Suppressor macrophage (primary cell): ENCODE measurements at regions not wholly inside any gene's neighbourhood (a gene's known extent, or its start where the extent isn't known, plus 50 kb on each side); places are given as distances from the start of the nearest gene placed in this dataset.
"Not testable (repeated sequence)": the region's sequence is repeated elsewhere in the genome, so short reads cannot be mapped to it uniquely, and the experiment has no call there.

Experiments used
- DNase-seq, 4 experiments: peaks; one replicate each; pipeline ENCODE4 v3.0.0-alpha.2; 2020 to 2022

DNA sequence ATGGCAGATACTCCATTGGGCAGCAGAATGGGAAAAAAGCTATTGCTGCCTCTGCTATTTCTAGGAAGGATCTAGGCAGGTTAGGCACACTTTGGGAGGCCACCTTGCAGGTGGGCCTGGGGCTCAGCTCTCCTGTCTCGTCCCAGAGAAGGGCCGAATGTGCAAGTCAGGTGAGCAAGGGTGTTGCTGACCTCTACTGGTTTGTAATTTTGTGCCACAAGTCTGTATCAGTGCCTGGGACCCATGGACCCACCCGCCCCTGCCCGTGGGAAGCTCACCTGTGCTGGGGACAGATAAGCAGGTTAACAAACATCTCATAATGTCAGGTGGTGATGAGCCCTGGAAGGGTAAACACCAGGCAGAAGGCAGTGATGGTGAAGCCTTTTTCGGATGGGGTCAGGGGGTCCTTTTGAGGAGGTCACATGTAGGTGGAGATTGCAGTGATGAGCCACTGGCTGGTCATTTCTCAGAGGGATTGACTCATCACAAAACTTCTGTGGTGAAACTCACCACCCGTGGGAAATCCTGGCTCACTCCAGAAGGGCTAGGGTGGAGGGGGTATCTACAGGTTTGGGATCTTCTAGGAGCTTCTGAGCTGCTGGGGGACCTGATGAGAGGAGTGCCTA lies 161.3 kb downstream of the KLF13 start:
- DNase-seq = peak; percentile 10 to 57 (median 50)

DNA sequence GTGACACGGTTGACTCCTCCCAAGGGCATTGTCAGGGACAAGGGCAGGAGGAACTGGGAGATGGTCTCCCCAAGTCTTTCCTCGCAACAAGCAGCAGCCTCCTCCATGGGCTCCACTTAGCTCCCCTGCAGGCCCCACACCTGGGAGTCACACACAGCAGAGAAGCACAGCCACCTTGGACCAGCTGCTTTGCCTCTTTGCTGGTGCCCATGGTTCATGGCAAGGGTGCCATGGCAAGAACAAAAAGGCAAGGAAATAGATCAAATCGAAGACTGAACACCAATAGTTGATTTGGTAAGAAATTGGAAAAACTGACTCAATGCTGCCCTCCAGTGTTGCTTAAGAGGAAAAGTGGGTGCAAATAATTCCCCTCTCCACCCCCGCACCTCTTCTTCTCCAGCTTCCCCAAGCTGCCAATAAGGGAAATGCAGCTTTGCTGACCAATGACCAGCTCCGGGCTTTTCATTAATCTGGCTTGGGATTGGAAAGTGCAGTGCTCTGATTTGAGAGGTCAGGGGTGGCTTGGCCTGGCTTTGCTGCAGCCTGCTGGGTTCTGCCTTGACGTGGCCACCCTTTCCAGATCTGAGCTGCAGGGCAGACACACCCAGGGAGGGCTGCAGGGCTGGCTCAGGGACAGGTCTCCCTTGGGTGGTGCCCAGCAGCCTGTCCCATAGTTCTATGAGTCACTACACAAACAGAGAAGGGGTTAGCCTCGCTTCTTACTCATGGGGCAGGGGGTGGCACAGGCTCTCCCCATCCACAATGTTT lies 162.0 kb downstream of the KLF13 start:
- peak; percentile 86 to 93 (median 91) for DNase-seq

DNA sequence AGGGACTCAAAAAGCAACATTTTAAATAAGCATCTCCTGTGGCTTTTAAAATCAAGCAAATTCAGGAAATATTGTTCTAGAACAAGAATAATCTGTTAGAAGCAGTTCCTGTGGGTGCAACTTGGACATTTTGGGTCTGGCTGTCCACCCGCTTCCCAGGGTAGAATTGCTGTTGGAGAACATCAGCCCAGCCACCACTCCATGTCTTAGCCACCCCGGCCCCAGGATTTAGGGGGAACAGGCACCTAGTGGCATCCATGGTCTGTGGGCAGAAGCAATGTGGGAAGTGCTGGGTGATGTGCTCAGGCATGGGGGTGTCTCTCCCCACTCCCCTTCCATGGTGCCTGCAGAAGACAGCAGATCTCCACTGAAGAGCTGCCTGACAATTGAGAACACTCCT lies 162.6 kb downstream of the KLF13 start:
- no peak for DNase-seq

DNA sequence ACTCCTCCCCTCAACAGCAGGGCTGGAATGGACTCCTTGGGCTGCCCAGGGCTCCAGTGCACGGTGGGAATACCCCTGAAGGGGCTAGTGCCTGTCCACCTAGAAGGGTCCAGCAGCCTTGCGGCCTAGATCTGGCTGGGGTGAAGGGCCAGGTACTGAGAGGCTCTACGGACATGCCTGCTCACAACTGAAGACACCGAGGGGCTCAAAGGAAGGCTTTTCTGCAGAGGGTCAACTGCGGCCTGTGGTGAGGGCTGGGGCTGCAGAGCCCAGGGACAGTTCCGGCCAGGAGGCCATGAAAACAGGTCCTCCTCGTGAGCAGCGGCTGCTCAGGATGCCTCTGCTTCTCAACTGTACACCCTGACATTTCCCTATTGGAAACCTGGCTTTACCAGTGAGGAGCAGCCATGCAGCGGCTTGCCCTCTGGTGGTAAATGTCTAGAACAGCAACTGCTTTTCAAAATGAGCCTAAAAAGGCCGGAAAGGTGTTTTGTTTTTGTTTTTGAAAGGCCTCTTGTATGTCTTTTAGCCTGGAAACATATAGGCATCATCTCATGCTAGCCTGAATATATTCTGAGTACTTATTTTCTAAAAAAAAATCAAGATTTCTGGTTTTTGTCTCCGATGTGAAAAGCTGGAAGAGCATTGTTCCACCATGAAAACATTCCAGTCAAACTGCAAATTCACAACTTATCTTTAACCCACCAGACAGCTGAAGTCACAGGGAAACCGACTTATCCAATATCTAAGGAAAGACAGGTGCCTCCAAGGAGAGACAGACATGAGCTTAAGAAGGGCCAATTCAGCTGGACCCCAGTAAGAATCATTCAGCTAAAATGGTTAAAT lies 163.4 kb downstream of the KLF13 start:
- peak; percentile 48 to 87 (median 76) for DNase-seq

DNA sequence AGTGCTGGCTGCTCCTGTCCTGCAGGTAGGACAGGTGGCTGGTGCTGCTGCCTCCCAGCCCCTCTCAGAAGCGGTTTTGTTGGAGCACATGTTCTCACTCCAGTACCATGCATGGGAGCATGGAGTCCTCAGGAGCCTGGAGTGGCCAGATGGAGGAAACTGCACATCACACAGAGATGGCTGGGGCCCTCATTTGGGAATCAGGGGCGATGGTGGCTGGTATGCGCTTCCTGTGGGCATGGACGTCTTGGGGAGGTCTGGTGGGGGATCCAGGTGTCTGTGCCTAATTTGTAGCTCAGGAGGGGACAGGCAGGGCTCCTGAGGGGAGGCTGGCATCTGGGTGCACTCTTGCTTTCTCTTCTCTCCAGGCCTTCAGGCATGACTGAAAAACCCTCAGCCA lies 168.2 kb downstream of the KLF13 start:
- no peak for DNase-seq

DNA sequence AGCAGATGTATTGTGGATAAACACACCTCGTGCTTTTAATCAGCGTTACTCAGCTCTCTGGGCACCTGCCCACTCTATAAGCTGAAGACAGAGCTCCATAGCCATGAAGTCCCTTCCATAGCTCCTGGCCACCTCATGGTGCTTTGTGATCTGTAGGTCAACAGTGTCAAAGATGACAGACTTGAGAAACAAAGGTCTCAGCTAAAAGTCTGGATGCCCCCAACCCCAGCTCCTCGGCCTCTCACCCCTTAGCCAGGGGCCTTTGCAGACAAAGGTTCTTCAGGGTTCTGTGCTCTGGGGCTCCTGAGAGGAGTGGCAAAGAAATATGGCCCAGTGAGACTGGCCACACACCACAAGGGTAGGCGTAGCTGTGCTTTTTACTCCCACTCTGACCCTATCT lies 168.6 kb downstream of the KLF13 start:
- no peak for DNase-seq

DNA sequence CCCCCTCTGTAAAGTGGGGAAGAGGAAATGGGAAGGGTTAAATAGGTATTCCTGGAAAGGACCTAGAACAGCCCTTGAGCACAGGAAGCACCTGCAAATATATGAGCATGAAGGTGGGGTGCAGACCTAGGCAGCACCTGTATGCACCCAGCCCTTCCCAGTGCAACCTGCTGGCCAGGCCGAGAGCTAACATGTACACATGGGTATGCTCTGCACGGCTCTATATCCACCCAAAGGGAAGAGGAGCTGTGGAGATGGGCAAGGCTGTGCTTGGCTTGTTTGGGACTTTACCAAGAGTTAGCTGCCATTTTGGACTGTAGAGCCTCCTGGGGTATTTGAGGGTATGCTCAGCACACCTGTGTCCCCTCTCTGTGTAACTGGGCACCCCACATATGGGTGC lies 171.2 kb downstream of the KLF13 start:
- DNase-seq = no peak

DNA sequence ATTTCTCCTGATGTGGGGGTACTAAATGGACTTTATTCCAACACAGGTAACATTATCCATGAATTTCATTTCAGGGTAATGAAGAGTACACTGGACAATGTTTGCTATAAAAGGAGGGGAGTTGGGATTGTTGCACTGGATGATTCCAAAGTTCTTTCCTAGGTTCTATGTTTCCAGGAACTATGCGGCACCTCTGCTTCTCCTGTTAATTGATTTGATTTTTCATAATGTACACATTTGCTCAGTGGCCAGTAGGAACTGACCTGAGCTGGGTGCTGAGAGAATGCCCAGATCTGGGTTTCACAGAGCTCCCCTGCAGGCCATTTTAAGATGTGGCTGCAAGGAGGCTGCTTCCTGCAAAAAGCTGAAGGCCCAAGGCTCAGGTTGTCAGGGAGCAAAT lies 171.7 kb downstream of the KLF13 start:
- no peak for DNase-seq

DNA sequence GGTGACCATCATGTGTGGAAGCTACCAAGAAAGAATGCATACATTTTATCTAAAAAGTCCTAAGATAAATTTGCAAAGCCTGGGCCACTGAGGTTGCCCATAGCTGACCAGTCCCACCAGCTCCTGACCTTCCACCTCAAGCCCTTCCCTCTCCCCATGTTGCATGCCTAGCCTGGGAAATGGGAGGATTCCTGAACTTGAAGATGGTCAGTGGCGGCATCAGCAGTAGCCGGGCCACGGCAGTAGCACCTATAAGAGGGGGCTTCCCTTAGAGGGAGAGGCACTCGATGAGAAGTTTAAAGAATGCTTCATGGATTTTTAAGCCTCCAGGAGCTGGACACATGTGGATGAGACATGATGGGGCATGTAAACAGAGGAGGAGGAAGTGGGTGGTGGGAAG lies 172.1 kb downstream of the KLF13 start:
- DNase-seq = no peak

DNA sequence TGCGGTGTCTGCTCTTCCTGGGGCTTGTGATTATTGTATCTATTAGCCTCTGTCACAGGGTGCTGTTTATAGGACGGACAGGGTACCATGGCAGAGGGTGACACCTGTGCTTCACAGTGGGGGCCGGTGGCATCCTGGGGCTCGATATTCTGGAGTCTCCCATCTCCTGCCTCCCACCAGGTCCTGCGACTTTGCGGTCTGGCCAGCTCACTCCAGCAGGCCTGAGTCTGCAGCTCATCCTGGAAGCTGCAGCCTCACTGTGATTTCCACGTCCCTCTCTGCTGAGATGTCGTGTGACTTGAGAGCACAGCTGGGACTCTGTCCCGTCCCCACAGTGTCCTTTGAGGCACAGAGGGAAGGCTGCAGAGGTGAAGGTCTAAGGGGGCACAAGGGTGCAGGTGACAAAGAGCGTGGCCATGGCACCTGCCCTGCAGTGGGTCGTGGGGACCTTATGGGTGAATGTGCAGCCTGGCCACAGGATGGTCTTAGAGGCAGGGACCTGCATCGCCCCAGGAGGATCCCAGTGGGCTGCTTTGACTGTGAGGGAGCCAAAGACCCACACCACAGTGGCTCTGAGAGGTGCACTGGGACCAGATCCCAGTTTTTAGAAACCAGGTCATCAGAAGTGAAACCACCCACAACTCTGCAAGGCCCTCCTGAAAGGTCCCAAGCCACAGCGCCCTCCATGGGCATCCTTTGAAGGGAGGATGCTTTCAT lies 172.8 kb downstream of the KLF13 start:
- DNase-seq = no peak

DNA sequence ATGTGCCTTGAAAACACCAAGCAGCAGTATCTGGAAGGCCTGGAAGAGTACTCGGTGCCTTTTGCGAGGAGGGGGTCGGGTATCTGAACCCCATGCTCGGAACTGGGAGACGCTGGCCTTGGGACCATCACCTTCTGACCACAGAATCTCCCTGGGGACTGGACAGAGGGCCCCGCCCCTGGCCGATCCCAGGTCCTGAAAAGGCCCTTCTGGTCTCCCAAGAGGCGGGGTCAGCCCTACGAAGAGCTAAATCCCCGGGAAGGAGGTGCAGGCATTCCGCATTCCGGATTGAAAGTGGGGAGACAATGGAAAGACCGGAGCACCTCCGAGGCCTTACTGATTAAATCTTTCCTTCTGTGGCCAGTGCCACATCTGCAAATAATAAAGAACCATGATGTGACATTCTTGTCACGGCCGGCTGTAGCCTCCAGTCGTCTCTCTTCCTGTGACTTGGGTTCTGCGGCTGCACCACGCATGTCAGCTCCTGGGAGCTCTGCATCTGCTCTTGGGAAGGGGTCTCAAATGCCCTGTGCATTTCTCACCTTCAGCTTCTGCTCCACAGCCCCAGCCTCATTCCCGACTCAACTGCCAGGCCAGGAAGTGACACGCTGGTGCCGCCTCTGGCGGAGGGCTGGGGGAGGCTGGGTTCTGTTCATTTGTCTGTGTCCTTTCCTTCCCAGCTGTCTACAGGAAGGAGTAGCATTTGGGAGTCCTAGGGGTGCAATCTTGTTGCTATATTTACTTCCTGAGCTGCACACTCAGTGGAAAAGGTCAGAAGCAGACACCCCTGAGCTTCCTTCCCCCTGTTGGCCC lies 173.5 kb downstream of the KLF13 start:
- peak in 1 of 4 experiments; percentile 8 for DNase-seq

DNA sequence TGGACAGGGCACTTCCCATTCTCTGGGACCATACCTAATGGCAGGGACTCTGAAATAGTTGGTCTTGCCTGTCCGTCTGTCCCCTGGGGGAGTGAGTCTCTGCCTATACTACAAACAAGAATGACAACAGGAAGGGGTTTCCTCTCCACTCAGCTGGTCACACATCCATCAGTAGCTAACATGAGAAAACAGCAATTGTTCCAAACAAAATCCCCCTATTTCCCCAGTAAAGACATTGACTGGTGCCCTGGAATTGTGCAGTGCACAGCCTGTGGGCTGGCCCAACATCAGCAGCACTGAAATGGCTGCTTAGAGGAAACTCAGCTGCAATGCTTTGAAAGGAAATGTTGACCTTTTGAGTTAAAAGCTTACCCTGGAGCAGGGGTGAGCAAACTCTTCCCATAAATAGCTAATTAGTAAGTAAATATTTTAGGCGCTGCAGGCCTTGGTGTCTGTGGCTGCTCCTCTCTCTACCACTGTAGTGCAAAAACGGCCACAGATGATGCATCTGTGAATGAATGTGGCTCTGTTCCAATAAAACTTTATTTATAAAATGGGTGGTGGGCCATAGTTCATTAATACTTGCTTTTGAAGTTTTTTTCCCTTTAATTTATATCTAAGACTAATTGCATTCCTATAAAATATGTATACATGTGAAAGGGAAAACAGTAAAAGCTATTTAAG lies 174.3 kb downstream of the KLF13 start:
- peak in 1 of 4 experiments; percentile 40 for DNase-seq

DNA sequence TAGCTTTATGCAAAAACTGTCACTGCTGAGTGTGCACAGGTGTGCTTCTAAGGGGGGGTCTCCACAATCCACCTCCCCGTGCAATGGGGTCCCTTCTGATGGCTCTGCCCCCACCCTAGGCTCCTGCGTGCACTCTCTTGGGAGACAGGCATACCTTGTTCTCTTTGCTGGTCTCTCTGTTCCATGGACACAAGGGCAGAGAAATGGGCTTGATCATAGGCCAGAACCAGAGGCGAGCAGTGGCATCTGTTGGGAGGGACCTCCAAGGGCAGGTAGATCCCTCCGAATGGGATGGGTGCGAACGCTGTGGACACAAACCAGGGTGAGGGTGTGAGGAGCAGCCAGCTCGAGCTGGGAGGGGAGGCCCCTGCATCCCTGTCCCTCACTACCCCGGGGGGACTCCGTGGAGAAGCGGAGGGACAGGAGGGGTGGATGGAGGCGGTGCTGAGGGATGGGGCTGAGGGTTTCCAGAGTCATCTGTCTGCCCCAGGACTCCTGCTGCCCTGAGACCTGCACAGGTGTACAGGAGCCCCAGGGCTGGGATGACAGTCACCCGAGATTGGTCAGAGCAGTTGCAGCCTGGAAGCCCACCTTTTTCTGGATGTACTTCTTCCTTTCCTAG lies 175.0 kb downstream of the KLF13 start:
- no peak for DNase-seq

DNA sequence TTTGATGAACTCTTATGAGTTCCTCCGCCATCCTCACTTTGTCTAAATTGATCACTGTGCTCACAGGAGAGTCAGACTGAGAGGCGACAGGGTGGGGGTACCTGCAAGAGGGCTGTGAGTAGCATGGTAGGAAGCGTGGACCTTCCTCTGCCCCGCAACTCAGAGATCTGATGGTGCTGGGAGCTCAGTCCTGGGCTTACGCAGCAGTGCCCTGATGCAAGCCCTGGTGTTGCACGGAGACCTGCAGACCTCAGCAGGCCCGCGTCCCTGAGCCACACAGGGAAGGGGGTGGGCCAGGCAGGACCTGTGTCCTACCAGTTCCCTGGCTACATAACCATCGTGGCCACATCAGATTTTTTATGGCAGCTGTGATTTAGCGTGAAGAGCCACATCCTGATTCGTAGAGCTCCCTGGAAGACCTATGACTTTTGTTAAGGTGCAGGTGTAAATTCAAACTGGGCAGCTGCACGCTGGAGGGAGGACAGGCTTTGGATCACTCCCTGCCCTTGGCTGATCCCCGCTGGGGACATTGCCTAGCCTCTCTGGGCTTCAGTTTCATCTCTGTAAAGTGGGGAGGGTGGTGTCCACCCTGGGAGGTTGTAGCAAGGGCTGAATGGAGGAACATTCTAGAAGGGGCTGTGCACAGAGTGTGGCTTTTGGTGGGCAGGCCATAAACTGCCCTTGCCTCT lies 176.1 kb downstream of the KLF13 start:
- no peak for DNase-seq

DNA sequence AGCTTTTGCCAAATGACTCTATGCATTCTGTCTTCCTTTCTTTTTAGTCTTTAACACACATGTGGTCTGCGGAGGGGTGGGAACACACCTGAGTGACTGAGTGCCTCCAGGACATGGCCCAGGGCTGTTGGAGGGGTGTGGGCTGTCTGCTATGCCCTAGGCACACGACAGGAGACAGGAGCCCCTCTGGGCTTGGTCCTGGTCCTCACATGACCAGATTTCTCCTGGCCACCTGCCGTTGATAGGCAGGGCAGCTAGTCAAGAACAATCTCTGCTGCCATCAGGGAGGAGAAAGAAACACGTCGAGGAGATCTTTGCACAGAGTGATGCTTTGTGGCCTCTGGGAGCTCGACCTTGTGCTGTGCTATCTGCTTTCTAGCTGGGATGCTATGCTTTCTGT lies 176.6 kb downstream of the KLF13 start:
- DNase-seq = no peak

DNA sequence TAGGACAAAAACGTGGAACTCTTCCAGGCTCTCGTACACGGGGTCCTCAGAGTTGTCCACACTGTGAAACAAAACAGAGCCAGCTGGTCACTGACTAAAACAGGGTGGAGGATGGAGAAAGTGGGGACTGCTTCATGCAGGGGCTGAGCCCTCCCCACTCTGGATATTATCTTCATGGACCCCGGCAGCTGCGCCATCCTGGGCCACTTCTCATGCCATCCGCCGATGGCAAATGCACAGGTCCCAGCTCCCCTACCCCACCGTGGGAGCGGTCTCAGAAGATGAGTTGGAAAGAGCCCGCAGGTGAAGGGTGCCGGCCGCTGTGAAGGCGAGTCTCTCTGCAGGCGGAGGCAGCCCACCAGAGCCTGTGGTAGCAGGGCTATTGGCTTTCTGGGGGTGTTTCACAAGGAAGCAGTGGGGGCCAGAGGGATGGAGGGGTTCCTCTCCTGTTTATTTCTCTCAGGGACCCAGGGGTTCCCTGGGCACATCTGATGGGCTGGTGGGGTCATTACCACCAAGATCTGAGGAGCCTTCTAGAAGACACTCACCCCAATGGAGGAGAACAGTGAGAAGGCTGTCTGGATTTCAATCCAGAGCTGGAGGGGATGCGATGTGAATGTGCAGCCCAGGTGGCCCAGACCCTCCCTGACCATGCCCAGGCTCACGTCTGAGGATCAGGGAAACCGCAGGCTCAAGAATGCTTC lies 177.3 kb downstream of the KLF13 start:
- no peak for DNase-seq

DNA sequence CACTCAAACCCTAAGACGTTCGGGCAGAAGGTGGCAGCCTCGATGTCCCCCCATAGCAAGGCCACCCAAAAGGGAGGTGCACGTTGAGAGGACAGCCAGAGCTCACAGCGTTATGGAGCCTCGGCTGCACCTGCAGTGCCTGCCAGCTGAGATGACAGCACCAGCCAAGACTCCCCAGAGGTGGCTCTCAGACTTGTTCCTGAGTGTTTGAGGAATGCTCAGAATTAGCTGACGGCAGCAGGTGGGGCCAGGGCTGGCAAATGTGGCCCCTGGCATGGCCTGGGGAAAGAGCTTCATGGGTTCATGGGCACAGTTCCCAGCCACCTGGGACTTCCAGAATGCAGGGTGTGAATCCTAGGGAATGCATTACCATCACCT lies 177.8 kb downstream of the KLF13 start:
- DNase-seq = no peak

DNA sequence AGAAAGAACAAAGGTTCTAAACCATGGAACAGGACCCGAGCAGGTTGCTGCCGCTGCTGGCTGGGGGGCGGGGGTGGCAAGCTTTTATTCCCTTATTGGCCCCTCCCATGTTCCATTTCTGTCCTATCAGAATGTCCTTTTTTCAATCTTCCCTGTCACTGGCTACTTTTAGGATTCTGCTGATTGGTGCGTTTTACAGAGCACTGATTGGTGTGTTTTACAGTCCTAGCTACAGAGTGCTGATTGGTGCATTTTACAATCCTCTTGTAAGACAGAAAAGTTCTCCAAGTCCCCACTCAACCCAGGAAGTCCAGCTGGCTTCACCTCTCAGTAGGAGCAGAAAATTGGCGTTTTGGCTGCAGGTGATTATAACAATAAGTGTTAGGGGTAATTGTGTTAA lies 180.9 kb downstream of the KLF13 start:
- not testable (repeated sequence) for DNase-seq

DNA sequence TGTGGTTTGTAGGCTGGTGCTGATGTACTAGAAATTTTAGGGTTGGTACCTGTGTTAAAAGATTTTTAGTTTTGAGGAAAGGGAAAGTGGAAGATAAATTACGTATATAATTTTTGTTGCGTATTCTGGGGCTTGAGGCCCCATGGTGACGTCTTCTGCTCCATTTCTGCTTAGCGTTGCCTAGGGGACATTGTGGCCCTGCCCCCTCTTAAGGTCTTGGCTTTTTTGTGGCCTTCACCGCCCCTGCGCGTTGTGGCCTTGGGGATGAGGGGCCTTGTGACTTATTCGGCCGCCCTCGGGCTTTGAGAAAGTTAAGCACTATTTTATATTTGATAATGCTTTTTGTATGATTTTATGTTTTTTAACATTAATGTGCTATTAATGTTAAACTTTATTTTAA lies 182.0 kb downstream of the KLF13 start:
- no peak for DNase-seq

DNA sequence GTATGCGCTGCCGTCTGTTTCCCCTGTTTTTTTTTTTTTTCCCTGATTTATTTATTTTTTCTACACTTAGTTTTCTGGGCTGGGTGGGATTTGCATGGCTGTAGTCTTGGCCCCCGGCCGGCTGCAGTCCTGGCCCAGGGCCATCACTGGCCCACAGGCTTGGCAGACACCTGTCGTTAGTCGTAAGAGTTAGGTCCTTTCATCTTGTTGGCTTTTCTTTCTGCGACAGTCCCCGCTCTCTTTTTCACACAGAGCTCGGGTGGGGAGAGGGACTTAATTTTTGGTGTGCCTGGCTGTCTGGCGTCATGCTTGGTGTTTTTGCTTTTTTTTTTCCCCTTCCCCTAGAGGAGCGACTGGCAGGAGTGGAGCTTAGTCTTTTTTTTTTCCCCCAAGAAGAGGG lies 183.4 kb downstream of the KLF13 start:
- no peak for DNase-seq
